ENCODE measurements at regions not wholly inside any gene's neighbourhood (a gene's known extent, or its start where the extent isn't known, plus 50 kb on each side); places are given as distances from the start of the nearest gene placed in this dataset.
A peak's percentile ranks its signal among the peaks of the same experiment; 100 is the strongest.
"Not testable (repeated sequence)": the region's sequence is repeated elsewhere in the genome, so short reads cannot be mapped to it uniquely, and the experiment has no call there.

DNA sequence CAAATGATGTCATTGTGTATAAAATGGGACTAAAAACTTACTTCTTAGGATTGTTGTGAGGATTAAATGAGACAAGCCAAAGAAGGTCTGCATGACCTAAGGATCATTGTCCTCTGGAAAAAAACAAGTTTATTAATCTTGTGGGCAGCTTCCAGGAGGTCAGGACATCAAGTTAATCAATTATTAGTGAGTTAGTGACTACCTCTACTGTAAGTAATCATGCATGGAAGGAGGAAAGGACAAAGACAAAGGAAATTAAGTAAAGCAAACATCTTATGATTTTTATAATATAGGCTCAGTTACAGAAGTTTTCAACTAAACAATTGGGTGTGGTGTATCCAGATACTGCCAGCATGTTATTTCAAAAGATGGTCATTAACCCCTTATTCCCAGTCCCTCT, 129.3 kb upstream of the TUT7 start:
- TF ChIP-seq, protein P1, sequence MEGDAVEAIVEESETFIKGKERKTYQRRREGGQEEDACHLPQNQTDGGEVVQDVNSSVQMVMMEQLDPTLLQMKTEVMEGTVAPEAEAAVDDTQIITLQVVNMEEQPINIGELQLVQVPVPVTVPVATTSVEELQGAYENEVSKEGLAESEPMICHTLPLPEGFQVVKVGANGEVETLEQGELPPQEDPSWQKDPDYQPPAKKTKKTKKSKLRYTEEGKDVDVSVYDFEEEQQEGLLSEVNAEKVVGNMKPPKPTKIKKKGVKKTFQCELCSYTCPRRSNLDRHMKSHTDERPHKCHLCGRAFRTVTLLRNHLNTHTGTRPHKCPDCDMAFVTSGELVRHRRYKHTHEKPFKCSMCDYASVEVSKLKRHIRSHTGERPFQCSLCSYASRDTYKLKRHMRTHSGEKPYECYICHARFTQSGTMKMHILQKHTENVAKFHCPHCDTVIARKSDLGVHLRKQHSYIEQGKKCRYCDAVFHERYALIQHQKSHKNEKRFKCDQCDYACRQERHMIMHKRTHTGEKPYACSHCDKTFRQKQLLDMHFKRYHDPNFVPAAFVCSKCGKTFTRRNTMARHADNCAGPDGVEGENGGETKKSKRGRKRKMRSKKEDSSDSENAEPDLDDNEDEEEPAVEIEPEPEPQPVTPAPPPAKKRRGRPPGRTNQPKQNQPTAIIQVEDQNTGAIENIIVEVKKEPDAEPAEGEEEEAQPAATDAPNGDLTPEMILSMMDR (IDR thresholded peaks at IDR 0.05; ENCODE audit: insufficient read depth, low read depth, low read length, missing control alignments) = no peak
- H3K4me3 ChIP-seq (ENCODE audit: low read length) = no peak overlapping the region
- no peak for DNase-seq (ENCODE audit: low read depth)

- TF ChIP-seq, protein P1 (IDR thresholded peaks at IDR 0.05; ENCODE audit: insufficient read depth, low read depth, low read length, missing control alignments) = no peak
- no peak for DNase-seq (ENCODE audit: low read depth)
- H3K4me3 ChIP-seq (ENCODE audit: low read length) = no peak overlapping the region
These were observed 127.3 kb upstream of the TUT7 start for GRCh38 chr9:86481466-86481865.

DNA sequence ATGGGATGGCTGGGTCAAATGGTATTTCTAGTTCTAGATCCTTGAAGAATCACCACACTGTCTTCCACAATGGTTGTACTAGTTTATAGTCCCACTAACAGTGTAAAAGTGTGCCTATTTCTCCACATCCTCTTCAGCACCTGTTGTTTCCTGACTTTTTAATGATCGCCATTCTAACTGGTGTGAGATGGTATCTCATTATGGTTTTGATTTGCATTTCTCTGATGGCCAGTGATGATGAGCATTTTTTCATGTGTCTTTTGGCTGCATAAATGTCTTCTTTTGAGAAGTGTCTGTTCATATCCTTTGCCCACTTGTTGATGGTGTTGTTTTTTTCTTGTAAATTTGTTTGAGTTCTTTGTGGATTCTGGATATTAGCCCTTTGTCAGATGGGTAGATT, 121.0 kb upstream of the TUT7 start:
- H3K4me3 ChIP-seq (ENCODE audit: low read length); DNase-seq (ENCODE audit: low read depth): not testable (repeated sequence)

DNA sequence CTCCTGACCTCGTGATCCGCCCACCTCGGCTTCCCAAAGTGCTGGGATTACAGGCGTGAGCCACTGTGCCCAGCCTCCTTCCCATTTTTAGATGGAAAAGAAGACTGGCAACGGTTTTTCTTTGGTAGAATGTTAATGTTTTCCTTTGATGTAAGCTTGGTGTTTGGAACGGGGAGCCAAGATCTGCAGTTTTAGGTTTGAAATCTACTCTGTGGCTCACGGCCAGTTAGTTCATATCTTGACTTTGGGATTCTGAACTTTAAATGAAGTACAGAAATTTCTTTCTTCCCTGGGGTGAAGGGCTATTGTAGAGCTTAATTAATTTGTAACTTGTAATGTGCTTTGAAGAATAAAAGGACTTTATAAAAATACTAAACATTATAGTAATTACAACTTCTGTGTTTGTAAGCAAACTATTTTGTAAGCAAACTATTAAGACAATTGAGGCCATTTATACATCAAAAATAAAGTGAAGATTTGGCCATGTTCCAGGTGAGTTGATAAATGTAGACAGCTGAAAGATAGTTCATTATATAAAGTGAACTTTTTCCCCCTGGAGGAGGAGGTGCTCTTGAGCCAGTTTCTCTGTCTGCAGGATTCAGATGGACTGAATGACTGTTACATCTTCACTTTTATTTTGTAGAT, 117.1 kb upstream of the TUT7 start:
- TF ChIP-seq, protein P1 (IDR thresholded peaks at IDR 0.05; ENCODE audit: insufficient read depth, low read depth, low read length, missing control alignments) = no peak
- no peak overlapping the region for H3K4me3 ChIP-seq (ENCODE audit: low read length)

GRCh38 chr9:86470326-86470725, 116.1 kb upstream of the TUT7 start:
- no peak overlapping the region for H3K4me3 ChIP-seq (ENCODE audit: low read length)
- DNase-seq (ENCODE audit: low read depth) = no peak
- TF ChIP-seq, protein P1 (IDR thresholded peaks at IDR 0.05; ENCODE audit: insufficient read depth, low read depth, low read length, missing control alignments) = no peak

More for the DNA sequence above, 117.1 kb upstream of the TUT7 start:
- DNase-seq (ENCODE audit: low read depth) = no peak

- H3K4me3 ChIP-seq (ENCODE audit: low read length) = no peak overlapping the region
- TF ChIP-seq, protein P1 (IDR thresholded peaks at IDR 0.05; ENCODE audit: insufficient read depth, low read depth, low read length, missing control alignments) = no peak
- DNase-seq (ENCODE audit: low read depth) = no peak
These were observed 115.5 kb upstream of the TUT7 start for GRCh38 chr9:86469476-86470250.

DNA sequence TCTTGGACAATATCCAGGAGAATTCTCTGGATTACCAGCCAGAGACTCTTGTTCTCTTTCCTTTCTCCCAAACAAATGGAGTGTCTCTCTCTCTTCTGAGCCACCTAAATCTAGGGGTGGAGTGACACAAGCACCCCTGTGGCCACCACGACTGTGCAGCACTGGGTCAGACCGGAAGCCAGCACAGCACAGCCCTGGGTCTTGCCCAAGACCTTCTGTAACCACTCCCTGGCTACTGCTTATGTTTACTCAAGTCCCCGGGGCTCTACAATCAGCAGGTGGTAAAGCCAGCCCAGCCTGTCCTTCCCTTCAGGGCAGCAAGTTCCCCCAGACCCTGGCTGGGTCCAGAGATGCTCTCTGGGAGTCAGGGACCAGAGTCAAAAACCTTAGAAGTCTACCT, 110.0 kb upstream of the TUT7 start:
- peak; percentile 3 for DNase-seq (ENCODE audit: low read depth)
- TF ChIP-seq, protein P1 (IDR thresholded peaks at IDR 0.05; ENCODE audit: insufficient read depth, low read depth, low read length, missing control alignments) = no peak
- H3K4me3 ChIP-seq (ENCODE audit: low read length) = no peak overlapping the region

Measured in epithelial cell of esophagus (primary cell).